ENCODE measurements at regions not wholly inside any gene's neighbourhood (a gene's known extent, or its start where the extent isn't known, plus 50 kb on each side); places are given as distances from the start of the nearest gene placed in this dataset.

- no peak for TF ChIP-seq CTCF (conservative IDR thresholded peaks at IDR 0.05; ENCODE audit: low read length)
- TF ChIP-seq EZH2phosphoT487 (IDR thresholded peaks at IDR 0.05; ENCODE audit: borderline replicate concordance): no peak
Measured at GRCh38 chr9:663541-663940, 178.0 kb upstream of the DMRT1 start.
